Mucosa of gallbladder (tissue), 1 donor: ENCODE measurements at regions not wholly inside any gene's neighbourhood (a gene's known extent, or its start where the extent isn't known, plus 50 kb on each side); places are given as distances from the start of the nearest gene placed in this dataset.
"Not testable (repeated sequence)": the region's sequence is repeated elsewhere in the genome, so short reads cannot be mapped to it uniquely, and the experiment has no call there.

Experiments
- DNase-seq: peaks from one replicate; pipeline ENCODE4 v3.0.0-alpha.2; 2020; ENCODE audit warnings: low spot score
- donor health status: DM: no; HTN: no; CAD: no.

GRCh38 chr6:135555550-135555949 is 58.0 kb upstream of the AHI1 start:
- no peak for DNase-seq

GRCh38 chr6:135557582-135557981 is 60.0 kb upstream of the AHI1 start:
- no peak for DNase-seq

- DNase-seq = not testable (repeated sequence)
Observed at GRCh38 chr6:135565605-135566004, 68.1 kb upstream of the AHI1 start.

- no peak for DNase-seq
Observed at GRCh38 chr6:135566311-135567068, 69.0 kb upstream of the AHI1 start.

- no peak for DNase-seq
Observed at GRCh38 chr6:135567375-135568083, 70.0 kb upstream of the AHI1 start.

- peak; percentile 35 for DNase-seq
Observed at GRCh38 chr6:135568379-135568778, 70.8 kb upstream of the AHI1 start.

- no peak for DNase-seq
Observed at GRCh38 chr6:135572051-135572450, 74.5 kb upstream of the AHI1 start.

- no peak for DNase-seq
Observed at GRCh38 chr6:135575629-135576028, 78.1 kb upstream of the AHI1 start.

GRCh38 chr6:135576055-135576454 is 78.5 kb upstream of the AHI1 start:
- no peak for DNase-seq

- no peak for DNase-seq
Observed at GRCh38 chr6:135577059-135577538, 79.6 kb upstream of the AHI1 start.

- no peak for DNase-seq
Observed at GRCh38 chr6:135578976-135579375, 81.4 kb upstream of the AHI1 start.

GRCh38 chr6:135581211-135581610 is 83.7 kb upstream of the AHI1 start:
- no peak for DNase-seq

- no peak for DNase-seq
Observed at GRCh38 chr6:135583256-135583761, 85.8 kb upstream of the AHI1 start.

- no peak for DNase-seq
Observed at GRCh38 chr6:135586388-135586787, 88.8 kb upstream of the AHI1 start.

GRCh38 chr6:135586844-135587243 is 89.3 kb upstream of the AHI1 start:
- DNase-seq = no peak

- DNase-seq = no peak
Observed at GRCh38 chr6:135592276-135592675, 94.7 kb upstream of the AHI1 start.

GRCh38 chr6:135594000-135594399 is 96.5 kb upstream of the AHI1 start:
- DNase-seq = no peak

GRCh38 chr6:135600086-135600702 is 102.7 kb upstream of the AHI1 start:
- DNase-seq = no peak

- no peak for DNase-seq
Observed at GRCh38 chr6:135600931-135601330, 103.4 kb upstream of the AHI1 start.

- no peak for DNase-seq
Observed at GRCh38 chr6:135601857-135602256, 104.3 kb upstream of the AHI1 start.

- DNase-seq = no peak
Observed at GRCh38 chr6:135603249-135603648, 105.7 kb upstream of the AHI1 start.

GRCh38 chr6:135604035-135604860 is 106.7 kb upstream of the AHI1 start:
- DNase-seq = no peak
